Epithelial cell of proximal tubule (primary cell): ENCODE measurements at regions not wholly inside any gene's neighbourhood (a gene's known extent, or its start where the extent isn't known, plus 50 kb on each side); places are given as distances from the start of the nearest gene placed in this dataset.

Source experiments
- DNase-seq: peaks from one replicate; pipeline ENCODE4 v3.0.0-alpha.2; 2011; ENCODE audit warnings: low read depth
- H3K4me3 ChIP-seq: 2 replicates; pipeline ENCODE4 v1.5.1; 2011; ENCODE audit warnings: low read depth, mild to moderate bottlenecking, low read length
- CTCF ChIP-seq: conservative IDR thresholded peaks from 2 replicates; pipeline ENCODE4 v1.5.1; 2012; ENCODE audit warnings: low read depth, mild to moderate bottlenecking, low read length

GRCh38 chr10:37671802-37672201 lies 185.6 kb downstream of the ZNF248 start:
- no peak for DNase-seq
- no peak overlapping the region for H3K4me3 ChIP-seq
- no peak for TF ChIP-seq CTCF

DNA sequence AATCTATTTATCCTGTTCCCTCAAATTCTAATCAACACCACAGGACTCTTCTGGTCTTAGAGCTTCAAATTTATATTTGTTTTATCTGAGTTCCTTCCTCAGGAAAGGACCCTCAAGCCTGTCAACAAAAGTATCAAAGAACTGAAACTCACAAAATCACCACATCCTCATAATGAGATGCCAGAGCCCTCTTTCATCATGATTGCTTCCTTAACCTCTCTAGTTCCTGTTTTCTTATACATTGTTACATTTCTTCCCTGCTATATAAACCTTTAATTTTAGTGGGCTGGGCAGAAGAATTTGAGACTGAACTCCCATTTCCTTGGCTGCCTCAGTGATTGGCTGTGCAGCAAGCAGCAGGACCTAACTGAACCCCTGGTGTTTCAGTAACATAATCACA lies 189.7 kb downstream of the ZNF248 start:
- H3K4me3 ChIP-seq = no peak overlapping the region
- DNase-seq = no peak
- TF ChIP-seq CTCF = no peak

DNA sequence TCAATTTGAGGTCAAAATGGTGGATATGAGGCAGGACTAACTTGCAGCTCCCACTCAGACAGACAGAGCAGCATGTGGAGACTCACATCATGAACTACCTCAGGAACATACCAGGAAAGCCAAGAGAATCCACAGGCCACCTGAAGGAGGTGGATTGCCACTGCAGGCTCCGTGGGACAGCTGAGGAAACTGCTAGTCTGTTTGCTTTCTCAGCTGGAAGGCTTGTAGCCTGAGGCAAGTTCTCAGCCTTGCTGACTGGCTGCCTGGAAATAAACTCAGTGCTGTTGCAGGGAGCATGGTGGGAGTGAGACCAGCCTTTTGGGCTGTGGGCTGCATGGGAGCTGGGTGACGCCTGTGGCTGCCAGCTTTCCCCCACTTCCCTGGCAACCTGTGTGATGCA lies 202.9 kb downstream of the ZNF248 start:
- no peak for TF ChIP-seq CTCF
- no peak overlapping the region for H3K4me3 ChIP-seq
- no peak for DNase-seq

- no peak for DNase-seq
- no peak overlapping the region for H3K4me3 ChIP-seq
- no peak for TF ChIP-seq CTCF
These were observed 214.2 kb downstream of the ZNF248 start for GRCh38 chr10:37643187-37643586.

DNA sequence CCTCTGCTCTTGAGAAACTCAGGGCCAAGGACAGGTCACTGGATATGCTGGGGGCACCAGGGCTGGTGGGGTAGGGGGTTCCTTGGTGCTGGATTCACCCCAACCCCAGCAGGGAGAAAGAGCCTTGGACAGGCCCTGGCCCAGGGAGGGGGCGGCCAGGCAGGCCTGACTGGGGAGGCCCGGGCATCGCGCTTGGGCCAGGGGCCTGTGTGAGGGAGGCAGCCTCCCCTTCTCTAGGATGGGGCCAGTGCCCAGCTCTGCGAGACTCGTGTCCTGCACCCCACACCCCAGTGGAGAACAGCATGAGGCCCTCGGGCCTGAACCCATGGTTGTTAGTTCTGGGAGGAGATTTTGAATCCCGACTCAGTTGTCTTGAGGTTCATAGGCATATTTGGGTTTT lies 217.1 kb downstream of the ZNF248 start:
- TF ChIP-seq CTCF = no peak
- no peak for DNase-seq
- H3K4me3 ChIP-seq = no peak overlapping the region

DNA sequence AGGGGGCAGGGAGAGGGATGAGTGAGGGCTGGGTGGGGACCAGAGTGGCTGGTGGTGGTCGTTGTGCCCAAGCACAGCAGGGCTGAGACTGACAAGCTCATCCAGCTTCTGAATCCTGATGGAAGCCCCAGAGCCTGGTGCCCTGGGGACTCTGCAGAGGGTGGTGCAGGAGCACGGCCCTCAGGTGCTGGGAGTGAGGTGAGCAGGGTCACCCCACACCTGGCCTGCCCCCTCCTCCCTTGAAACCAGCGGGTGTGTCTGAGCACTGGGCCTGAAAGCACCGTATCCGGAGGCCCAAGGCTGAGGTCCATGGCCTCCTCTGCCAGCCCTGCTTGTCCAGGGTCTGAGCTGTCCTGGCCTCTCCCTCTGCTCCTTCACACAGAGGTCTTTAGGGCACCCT lies 218.2 kb downstream of the ZNF248 start:
- DNase-seq = no peak
- no peak for TF ChIP-seq CTCF
- H3K4me3 ChIP-seq = no peak overlapping the region

DNA sequence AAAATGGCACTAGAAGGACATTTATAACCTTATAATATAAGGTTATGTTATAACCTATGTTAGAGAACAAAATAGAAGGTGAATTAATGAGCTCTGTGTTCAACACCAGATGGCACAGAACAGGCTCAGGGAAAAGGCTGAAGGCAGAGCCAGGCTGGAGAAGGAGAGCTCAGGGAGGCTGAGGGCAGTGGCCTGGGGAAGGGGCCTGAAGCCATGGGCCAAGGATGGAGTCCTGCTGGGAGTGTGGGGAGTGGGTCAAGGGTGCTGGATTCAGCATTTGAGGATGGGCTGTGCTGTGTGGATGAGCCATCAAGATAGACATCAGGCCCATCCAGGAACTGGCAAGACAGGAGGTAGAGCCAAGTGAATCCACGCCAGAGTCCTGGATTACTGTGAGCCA lies 218.8 kb downstream of the ZNF248 start:
- TF ChIP-seq CTCF = no peak
- H3K4me3 ChIP-seq = no peak overlapping the region
- DNase-seq = no peak
